GM03348 (cell line): ENCODE measurements at regions not wholly inside any gene's neighbourhood (a gene's known extent, or its start where the extent isn't known, plus 50 kb on each side); places are given as distances from the start of the nearest gene placed in this dataset.

Source experiments
- DNase-seq: peaks from one replicate; pipeline ENCODE4 v3.0.0; 2012; ENCODE audit warnings: low spot score

DNA sequence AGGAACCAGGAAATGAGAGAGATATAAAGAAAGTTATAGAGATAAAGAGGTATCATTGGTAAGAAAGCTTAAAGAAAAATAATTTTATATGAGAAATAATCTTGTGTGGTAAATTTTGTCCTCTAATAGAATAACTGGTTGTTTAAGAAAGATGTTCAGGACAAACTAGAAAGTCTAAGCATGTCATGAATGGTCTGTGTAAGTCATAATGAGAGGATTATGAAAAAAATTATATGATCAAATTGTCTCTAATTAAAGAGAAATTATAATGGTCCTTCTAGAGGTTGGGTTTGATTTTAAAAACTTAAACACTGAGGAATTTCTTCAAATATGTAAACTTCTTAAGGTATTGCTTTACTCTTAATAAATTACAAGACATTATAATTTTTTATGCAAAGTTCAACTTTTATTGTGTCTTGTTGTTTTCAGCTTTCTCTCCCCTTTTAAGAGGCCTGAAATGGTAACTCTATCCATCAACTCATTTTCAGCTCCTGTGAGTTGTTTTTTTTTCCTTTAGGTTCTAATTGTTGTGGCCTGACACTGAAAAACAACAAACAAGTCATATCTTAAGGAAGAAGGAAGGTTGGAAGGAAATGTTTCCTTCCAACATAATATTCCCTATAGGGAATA is 88.2 kb upstream of the CNOT2 start:
- no peak for DNase-seq

DNA sequence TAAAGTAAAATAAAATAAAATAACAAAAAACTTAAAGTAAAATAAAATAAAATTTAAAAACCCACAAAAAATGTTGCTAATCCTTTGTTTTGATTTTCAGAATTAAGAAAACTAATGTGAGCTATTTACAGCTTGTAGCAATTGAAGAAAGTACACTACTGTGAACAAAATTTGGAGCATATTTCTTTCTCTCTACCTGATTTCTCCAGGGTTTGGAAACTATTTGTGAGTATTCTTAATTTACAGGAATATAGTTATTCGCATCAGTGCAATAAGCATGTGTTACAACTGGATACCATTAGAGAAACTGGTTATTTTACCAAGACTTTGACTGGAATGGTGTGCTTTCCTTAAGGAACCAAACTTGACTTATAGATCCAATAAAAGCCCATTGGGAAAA is 86.1 kb upstream of the CNOT2 start:
- no peak for DNase-seq

DNA sequence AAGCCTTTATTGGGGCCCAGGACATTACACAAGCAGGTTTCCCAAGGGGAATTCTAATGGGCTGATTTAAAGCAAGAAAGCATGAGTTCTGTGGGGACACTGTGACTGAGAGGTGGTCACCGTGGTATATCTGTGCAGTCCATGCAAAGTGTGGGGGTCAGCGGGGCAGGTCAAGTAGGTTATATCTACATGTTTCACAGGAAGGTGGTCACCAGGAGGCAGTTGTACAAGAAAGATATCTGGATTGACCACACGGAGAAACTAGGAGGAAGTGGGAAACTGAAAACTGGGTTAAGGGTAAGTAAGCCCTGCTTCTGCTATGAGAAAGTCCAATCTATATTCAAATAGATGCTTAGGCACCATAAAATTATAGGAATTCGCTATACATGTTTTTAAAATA is 77.8 kb upstream of the CNOT2 start:
- no peak for DNase-seq

- DNase-seq: no peak
These were observed 66.9 kb upstream of the CNOT2 start for GRCh38 chr12:70176290-70176689.

DNA sequence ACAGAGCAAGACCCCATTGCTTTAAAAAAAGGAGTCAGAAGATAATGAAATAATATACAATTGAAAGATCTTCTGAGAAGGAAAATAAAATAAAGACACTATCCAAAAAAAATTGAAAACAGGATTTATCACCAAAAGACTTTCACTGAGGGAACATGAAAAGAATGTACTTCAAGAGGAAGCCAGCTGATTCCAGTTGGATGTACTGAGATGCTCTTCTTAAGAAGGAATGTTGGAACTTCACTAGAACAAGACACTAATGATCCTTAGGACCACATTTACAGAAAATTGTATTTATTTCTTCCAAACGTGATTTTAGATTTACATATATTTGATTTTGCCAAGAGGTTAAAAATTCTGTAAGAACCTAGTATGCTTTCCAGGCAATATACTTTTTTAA is 65.6 kb upstream of the CNOT2 start:
- peak; percentile 15 for DNase-seq

DNA sequence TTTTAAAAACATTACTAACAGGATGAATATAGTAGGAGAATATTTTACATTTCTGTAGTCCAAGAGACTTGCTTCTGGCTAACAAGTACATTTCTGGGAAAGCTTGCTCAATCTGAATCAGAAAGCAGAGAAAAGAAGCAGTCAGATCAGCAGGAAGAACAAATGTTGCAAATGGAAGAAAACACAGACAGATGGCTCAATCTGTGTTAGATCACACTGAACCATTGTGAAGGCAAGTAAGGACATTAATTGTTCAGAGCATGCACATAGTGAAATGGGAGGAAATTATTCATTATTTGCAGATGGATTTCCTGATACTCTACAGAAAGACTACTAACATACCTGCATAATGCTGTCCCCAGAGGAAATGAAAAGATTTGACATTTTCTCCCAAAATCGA is 65.2 kb upstream of the CNOT2 start:
- peak; percentile 36 for DNase-seq

- no peak for DNase-seq
These were observed 63.1 kb upstream of the CNOT2 start for GRCh38 chr12:70180130-70180529.

GRCh38 chr12:70185301-70185700 is 57.9 kb upstream of the CNOT2 start:
- no peak for DNase-seq

DNA sequence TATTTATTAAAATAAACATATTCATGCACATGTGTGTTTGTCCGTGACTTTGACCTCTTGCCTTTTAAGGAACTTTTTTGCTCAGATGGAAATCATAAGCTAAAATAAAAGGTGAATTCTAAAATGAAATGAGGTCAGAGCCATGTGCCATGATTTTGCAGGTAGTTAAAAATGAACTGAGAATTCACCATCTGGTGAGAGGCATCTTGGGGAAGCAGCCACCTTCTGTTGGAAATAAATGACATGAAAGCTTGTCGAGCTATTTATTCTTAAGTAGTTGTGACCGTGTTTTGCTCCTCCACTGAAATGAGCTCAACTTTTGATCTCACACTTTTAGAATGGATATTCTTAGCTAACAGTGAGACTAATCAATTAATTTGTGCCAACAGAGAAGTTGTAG is 56.8 kb upstream of the CNOT2 start:
- no peak for DNase-seq

DNA sequence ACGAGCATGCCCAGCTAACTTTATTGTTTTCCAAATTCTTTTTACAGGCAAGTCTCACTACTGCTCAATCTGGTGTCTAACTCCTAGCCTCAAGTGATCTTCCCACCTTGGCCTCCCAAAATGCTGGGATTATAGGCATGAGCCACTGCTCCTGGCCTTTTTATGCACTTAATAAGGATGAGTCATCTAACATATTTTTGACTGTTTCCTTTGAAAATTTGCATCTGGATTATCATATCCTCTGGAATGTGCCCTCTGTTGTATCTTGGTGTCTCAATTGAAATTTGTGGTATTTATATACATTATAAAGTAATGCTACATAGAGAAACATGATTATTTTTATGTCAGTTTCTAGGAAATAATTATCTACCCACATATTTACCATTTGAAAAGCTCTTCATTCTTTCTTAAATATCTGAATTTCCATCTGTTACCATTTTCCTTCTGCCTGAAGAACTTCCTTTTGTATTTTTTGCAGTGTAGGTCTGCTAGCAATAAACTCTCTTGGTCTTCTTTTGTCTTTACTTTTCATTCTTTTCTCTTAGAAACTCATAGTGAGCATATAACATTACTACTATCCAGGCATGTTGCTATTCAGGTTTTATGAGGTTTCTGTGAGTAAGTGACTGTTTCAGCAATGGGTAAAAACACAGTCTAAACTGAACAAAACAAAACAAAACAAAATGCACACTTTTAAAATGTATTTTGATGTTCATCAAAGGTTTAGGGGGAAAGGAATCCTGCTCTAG is 52.8 kb upstream of the CNOT2 start:
- no peak for DNase-seq
